MCF 10A (cell line): ENCODE measurements at regions not wholly inside any gene's neighbourhood (a gene's known extent, or its start where the extent isn't known, plus 50 kb on each side); places are given as distances from the start of the nearest gene placed in this dataset.

Experiments
- BruUV-seq: library from RNA; stranded (reverse); fragments of 400-500 nt; replicated peaks from 2 replicates; lab custom pipeline; 2021; lab: Mats Ljungman, UMichigan
- CTCF ChIA-PET: fragments of 300-600 bp; sonication (Branson Sonifier 250); formaldehyde crosslinking; extraction: SDS; loops from one replicate; lab custom pipeline; 2021; ENCODE audit warnings: antibody characterized with exemption, inconsistent platforms; lab: Yijun Ruan, JAX
- POLR2A ChIA-PET: fragments of 300-600, 350-650 bp; sonication (Branson Sonifier 250); formaldehyde crosslinking; extraction: SDS; loops from one replicate; lab custom pipeline; 2020; ENCODE audit warnings: antibody characterized with exemption, inconsistent platforms; lab: Yijun Ruan, JAX
- DNase-seq: peaks from one replicate; pipeline ENCODE4 v3.0.0-alpha.2; 2018; ENCODE audit not compliant: unreplicated experiment
- H3K27ac Mint-ChIP-seq: one replicate; pipeline ENCODE4 v1.8.0; 2022; ENCODE audit warnings: mild to moderate bottlenecking, low read depth, mixed read lengths; ENCODE audit not compliant: unreplicated experiment
- H3K27me3 Mint-ChIP-seq: one replicate; pipeline ENCODE4 v1.8.0; 2022; ENCODE audit warnings: mixed read lengths; ENCODE audit not compliant: insufficient read depth, unreplicated experiment
- H3K36me3 Mint-ChIP-seq: one replicate; pipeline ENCODE4 v1.8.0; 2022; ENCODE audit warnings: mild to moderate bottlenecking, moderate library complexity, mixed read lengths; ENCODE audit not compliant: insufficient read depth, unreplicated experiment
- H3K4me1 Mint-ChIP-seq: one replicate; pipeline ENCODE4 v1.8.0; 2022; ENCODE audit warnings: mixed read lengths; ENCODE audit not compliant: insufficient read depth, unreplicated experiment
- H3K4me3 Mint-ChIP-seq: one replicate; pipeline ENCODE4 v1.8.0; 2022; ENCODE audit warnings: mild to moderate bottlenecking, moderate library complexity, mixed read lengths; ENCODE audit not compliant: unreplicated experiment
- H3K9me3 Mint-ChIP-seq: one replicate; pipeline ENCODE4 v1.8.0; 2022; ENCODE audit warnings: mixed read lengths; ENCODE audit not compliant: unreplicated experiment
- CTCF ChIP-seq: fragments of 200-600 bp; IDR thresholded peaks from one replicate; pipeline ENCODE4 v1.8.0; 2022; ENCODE audit warnings: antibody characterized with exemption, mild to moderate bottlenecking; ENCODE audit not compliant: unreplicated experiment
- intact Hi-C: fragments of 100-400 bp; cut with micrococcal nuclease; formaldehyde crosslinking; loops from 2 replicates; pipeline ENCODE4 v1.14.1; 2022

GRCh38 chr7:135831455-135832195 lies 83.0 kb upstream of the FAM180A start:
- no TSS peak for BruUV-seq

GRCh38 chr7:135828604-135829003 lies 80.0 kb upstream of the FAM180A start:
- Mint-ChIP-seq H3K4me1 (no peaks in the 10 kb centered on the region), H3K36me3 (no peaks in the 10 kb centered on the region), H3K27ac (no peak overlapping the region), H3K4me3 (no peak overlapping the region), H3K27me3 (peaks cover 22% of the 10 kb centered on the region), H3K9me3 (no peaks in the 10 kb centered on the region)
- CTCF ChIA-PET = no interaction called here
- POLR2A ChIA-PET = no interaction called here
- intact Hi-C loops = no loop called here
- no peak for TF ChIP-seq CTCF
- no peak for DNase-seq
- BruUV-seq = no TSS peak

More at GRCh38 chr7:135831455-135832195, 83.0 kb upstream of the FAM180A start:
- H3K27ac Mint-ChIP-seq = no peak overlapping the region
- peaks cover 22% of the 10 kb centered on the region for H3K27me3 Mint-ChIP-seq
- ChIA-PET CTCF (no interaction called here), POLR2A (no interaction called here)
- no peaks in the 10 kb centered on the region for H3K4me1 Mint-ChIP-seq
- no peak for TF ChIP-seq CTCF
- no peaks in the 10 kb centered on the region for H3K36me3 Mint-ChIP-seq
- H3K4me3 Mint-ChIP-seq = no peak overlapping the region
- intact Hi-C loops = no loop called here
- H3K9me3 Mint-ChIP-seq = no peaks in the 10 kb centered on the region
- no peak for DNase-seq

- Mint-ChIP-seq H3K36me3 (no peaks in the 10 kb centered on the region), H3K9me3 (no peaks in the 10 kb centered on the region), H3K27me3 (peaks cover 22% of the 10 kb centered on the region), H3K4me1 (no peaks in the 10 kb centered on the region), H3K4me3 (no peak overlapping the region), H3K27ac (no peak overlapping the region)
- DNase-seq = no peak
- intact Hi-C loops = no loop called here
- TF ChIP-seq CTCF = no peak
- ChIA-PET CTCF (interaction anchor here (0.7 kb wide), 1 partner anchor 1627 kb away, joined by 3 read pairs; no protein-coding TSS in a partner anchor), POLR2A (no interaction called here)
- no TSS peak for BruUV-seq
These were observed 78.8 kb upstream of the FAM180A start for GRCh38 chr7:135827391-135827790.

GRCh38 chr7:135825406-135825805 lies 76.8 kb upstream of the FAM180A start:
- ChIA-PET POLR2A (no interaction called here), CTCF (interaction anchor here (0.7 kb wide), 1 partner anchor 9 kb away, joined by 3 read pairs; no protein-coding TSS in a partner anchor)
- no peak for DNase-seq
- Mint-ChIP-seq H3K27me3 (peaks cover 3% of the 10 kb centered on the region), H3K27ac (no peak overlapping the region), H3K36me3 (no peaks in the 10 kb centered on the region), H3K9me3 (no peaks in the 10 kb centered on the region), H3K4me3 (no peak overlapping the region), H3K4me1 (no peaks in the 10 kb centered on the region)
- intact Hi-C loops = no loop called here
- no TSS peak for BruUV-seq
- no peak for TF ChIP-seq CTCF
